MM.1S (cell line): ENCODE measurements at regions not wholly inside any gene's neighbourhood (a gene's known extent, or its start where the extent isn't known, plus 50 kb on each side); places are given as distances from the start of the nearest gene placed in this dataset.
A peak's percentile ranks its signal among the peaks of the same experiment; 100 is the strongest.

Experiments
- DNase-seq: peaks from one replicate; pipeline ENCODE4 v3.0.0-alpha.2; 2015
- H2AFZ ChIP-seq: fragments of 300-600 bp; sonication (generic); 2 replicates; pipeline ENCODE4 v1.6.0; 2016; ENCODE audit warnings: antibody characterized with exemption, low read length
- H3F3A ChIP-seq: fragments of 300-600 bp; sonication (generic); 2 replicates; pipeline ENCODE4 v1.6.1; 2016; ENCODE audit warnings: mild to moderate bottlenecking, antibody characterized with exemption, low read length, moderate library complexity, mixed read lengths; ENCODE audit not compliant: insufficient read depth
- H3K27ac ChIP-seq: fragments of 300-600 bp; sonication (generic); 2 replicates; pipeline ENCODE4 v1.5.1; 2016; ENCODE audit warnings: mild to moderate bottlenecking, low read length
- H3K27me3 ChIP-seq: fragments of 300-600 bp; sonication (generic); replicated peaks from 2 replicates; pipeline ENCODE4 v1.6.0; 2016; ENCODE audit warnings: low read length; ENCODE audit not compliant: insufficient read depth
- H3K36me3 ChIP-seq: fragments of 300-600 bp; sonication (generic); replicated peaks from 2 replicates; pipeline ENCODE4 v1.6.1; 2016; ENCODE audit warnings: mild to moderate bottlenecking, low read length, mixed read lengths; ENCODE audit not compliant: insufficient read depth
- H3K4me1 ChIP-seq: fragments of 300-600 bp; sonication (generic); 2 replicates; pipeline ENCODE4 v1.6.1; 2016; ENCODE audit warnings: low read length, mixed read lengths
- H3K4me2 ChIP-seq: fragments of 300-600 bp; sonication (generic); 2 replicates; pipeline ENCODE4 v1.6.0; 2016; ENCODE audit warnings: low read depth, low read length
- H3K4me3 ChIP-seq: fragments of 300-600 bp; sonication (generic); 2 replicates; pipeline ENCODE4 v1.5.1; 2016; ENCODE audit warnings: low read length, mixed read lengths
- H3K79me2 ChIP-seq: fragments of 300-600 bp; sonication (generic); 2 replicates; pipeline ENCODE4 v1.6.1; 2016; ENCODE audit warnings: mixed run types, low read length, mixed read lengths
- H3K9ac ChIP-seq: fragments of 300-600 bp; sonication (generic); 2 replicates; pipeline ENCODE4 v1.6.1; 2016; ENCODE audit warnings: low read length, mixed read lengths
- H3K9me2 ChIP-seq: fragments of 300-600 bp; sonication (generic); replicated peaks from 2 replicates; pipeline ENCODE4 v1.6.1; 2016; ENCODE audit warnings: mild to moderate bottlenecking, low read length, mixed read lengths; ENCODE audit not compliant: insufficient read depth
- H3K9me3 ChIP-seq: fragments of 300-600 bp; sonication (generic); replicated peaks from 2 replicates; pipeline ENCODE4 v1.6.1; 2016; ENCODE audit warnings: mild to moderate bottlenecking, low read length, mixed read lengths; ENCODE audit not compliant: insufficient read depth
- H4K20me1 ChIP-seq: fragments of 300-600 bp; sonication (generic); 2 replicates; pipeline ENCODE4 v1.6.1; 2016; ENCODE audit warnings: mild to moderate bottlenecking, low read length, moderate library complexity, mixed read lengths; ENCODE audit not compliant: insufficient read depth
- EZH2 ChIP-seq: fragments of 300-600 bp; sonication (generic); optimal IDR thresholded peaks from 2 replicates; pipeline ENCODE3; 2017; ENCODE audit warnings: low read depth, mild to moderate bottlenecking, antibody characterized with exemption, low read length, mixed read lengths
- EZH2phosphoT487 ChIP-seq: fragments of 300-600 bp; sonication (generic); IDR thresholded peaks from 2 replicates; pipeline ENCODE4 v1.6.1; 2018; ENCODE audit warnings: antibody characterized with exemption, low read length
- TF ChIP-seq, protein P1 (sequence below): fragments of 300-600 bp; sonication (generic); IDR thresholded peaks from 2 replicates; pipeline ENCODE4 v1.5.1; 2016; ENCODE audit warnings: antibody characterized with exemption, low read length, mixed read lengths

DNA sequence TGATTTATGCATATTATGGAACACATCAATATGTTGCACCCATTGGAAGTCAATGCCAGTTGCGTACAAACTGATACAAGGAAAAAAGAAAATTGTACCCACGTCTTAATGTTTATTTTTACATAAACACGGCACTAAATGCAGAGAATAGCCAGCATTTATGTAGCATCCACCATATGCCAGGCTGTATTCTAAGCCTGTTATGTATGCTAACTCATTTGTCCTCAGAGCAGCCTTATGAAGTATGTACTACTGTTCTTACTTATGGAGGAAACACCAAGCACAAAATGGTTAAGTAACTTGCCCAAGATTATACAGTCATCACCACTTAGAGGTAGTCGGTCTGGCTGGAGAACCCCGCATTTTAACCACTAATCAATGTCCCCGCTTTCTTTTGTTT, 837.9 kb upstream of the RBFOX1 start:
- Histone ChIP-seq H3K4me1 (no peaks in the 10 kb centered on the region), H4K20me1 (no peaks in the 10 kb centered on the region), H3K9me3 (no peaks in the 10 kb centered on the region), H2AFZ (no peak overlapping the region), H3K9me2 (no peaks in the 10 kb centered on the region), H3K79me2 (no peaks in the 10 kb centered on the region), H3K9ac (no peak overlapping the region), H3K27me3 (no peaks in the 10 kb centered on the region), H3K36me3 (no peaks in the 10 kb centered on the region), H3K27ac (no peak overlapping the region), H3K4me3 (no peak overlapping the region), H3K4me2 (no peak overlapping the region), H3F3A (no peaks in the 10 kb centered on the region)
- TF ChIP-seq, protein P1, sequence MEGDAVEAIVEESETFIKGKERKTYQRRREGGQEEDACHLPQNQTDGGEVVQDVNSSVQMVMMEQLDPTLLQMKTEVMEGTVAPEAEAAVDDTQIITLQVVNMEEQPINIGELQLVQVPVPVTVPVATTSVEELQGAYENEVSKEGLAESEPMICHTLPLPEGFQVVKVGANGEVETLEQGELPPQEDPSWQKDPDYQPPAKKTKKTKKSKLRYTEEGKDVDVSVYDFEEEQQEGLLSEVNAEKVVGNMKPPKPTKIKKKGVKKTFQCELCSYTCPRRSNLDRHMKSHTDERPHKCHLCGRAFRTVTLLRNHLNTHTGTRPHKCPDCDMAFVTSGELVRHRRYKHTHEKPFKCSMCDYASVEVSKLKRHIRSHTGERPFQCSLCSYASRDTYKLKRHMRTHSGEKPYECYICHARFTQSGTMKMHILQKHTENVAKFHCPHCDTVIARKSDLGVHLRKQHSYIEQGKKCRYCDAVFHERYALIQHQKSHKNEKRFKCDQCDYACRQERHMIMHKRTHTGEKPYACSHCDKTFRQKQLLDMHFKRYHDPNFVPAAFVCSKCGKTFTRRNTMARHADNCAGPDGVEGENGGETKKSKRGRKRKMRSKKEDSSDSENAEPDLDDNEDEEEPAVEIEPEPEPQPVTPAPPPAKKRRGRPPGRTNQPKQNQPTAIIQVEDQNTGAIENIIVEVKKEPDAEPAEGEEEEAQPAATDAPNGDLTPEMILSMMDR, result no peak
- TF ChIP-seq EZH2phosphoT487 (no peak), EZH2 (no peak)
- no peak for DNase-seq

GRCh38 chr16:6493555-6493954, 839.1 kb upstream of the RBFOX1 start:
- H3K4me1 ChIP-seq, result no peaks in the 10 kb centered on the region
- H2AFZ ChIP-seq, result no peak overlapping the region
- H3K9ac ChIP-seq, result no peak overlapping the region
- H3K4me2 ChIP-seq, result peak overlapping the region; percentile 12; the same call in 1 of the 2 replicates
- no peaks in the 10 kb centered on the region for H3K9me2 ChIP-seq
- H3K79me2 ChIP-seq, result no peaks in the 10 kb centered on the region
- H3K27me3 ChIP-seq, result no peaks in the 10 kb centered on the region
- H3K9me3 ChIP-seq, result no peaks in the 10 kb centered on the region
- TF ChIP-seq, protein P1, result no peak
- TF ChIP-seq EZH2phosphoT487 (no peak), EZH2 (no peak)
- H3K27ac ChIP-seq, result peak overlapping the region; percentile 39; the same call in 1 of the 2 replicates
- no peaks in the 10 kb centered on the region for H4K20me1 ChIP-seq
- H3K36me3 ChIP-seq, result no peaks in the 10 kb centered on the region
- DNase-seq, result peak; percentile 48
- no peaks in the 10 kb centered on the region for H3F3A ChIP-seq
- H3K4me3 ChIP-seq, result no peak overlapping the region

DNA sequence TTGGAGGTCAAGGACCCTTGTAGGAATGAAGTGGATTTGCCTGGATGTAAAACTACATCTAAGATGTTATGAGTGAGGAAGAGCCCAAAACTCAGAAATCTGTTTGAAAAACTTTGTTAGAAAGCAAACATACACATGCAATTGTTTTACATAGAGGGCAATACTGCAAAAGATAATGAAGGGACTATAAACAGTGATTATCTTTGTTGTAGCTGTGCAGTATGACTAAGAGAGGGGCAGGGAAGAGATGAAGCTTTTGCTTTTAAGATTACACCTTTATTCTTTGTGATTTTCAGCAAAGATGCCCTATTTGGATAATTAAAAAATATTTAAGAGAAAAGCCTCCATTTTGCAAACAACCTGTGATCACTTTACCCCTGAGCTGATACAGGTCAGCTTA, 839.9 kb upstream of the RBFOX1 start:
- Histone ChIP-seq H3K36me3 (no peaks in the 10 kb centered on the region), H3K27me3 (no peaks in the 10 kb centered on the region), H3K4me1 (no peaks in the 10 kb centered on the region), H3K9me2 (no peaks in the 10 kb centered on the region), H3K79me2 (no peaks in the 10 kb centered on the region), H3K9ac (no peak overlapping the region), H3F3A (no peaks in the 10 kb centered on the region), H3K9me3 (no peaks in the 10 kb centered on the region), H3K4me3 (no peak overlapping the region), H4K20me1 (no peaks in the 10 kb centered on the region), H3K4me2 (no peak overlapping the region), H2AFZ (no peak overlapping the region), H3K27ac (peak overlapping the region; percentile 39; the same call in 1 of the 2 replicates)
- DNase-seq, result no peak
- TF ChIP-seq, protein P1, result no peak
- TF ChIP-seq EZH2 (no peak), EZH2phosphoT487 (no peak)
